Nephron progenitor cell (in vitro differentiated cells): ENCODE measurements at regions not wholly inside any gene's neighbourhood (a gene's known extent, or its start where the extent isn't known, plus 50 kb on each side); places are given as distances from the start of the nearest gene placed in this dataset.
"Not testable (repeated sequence)": the region's sequence is repeated elsewhere in the genome, so short reads cannot be mapped to it uniquely, and the experiment has no call there.

ENCODE experiments used
- DNase-seq: peaks from one replicate; pipeline ENCODE4 v3.0.0; 2021
- H3K27ac Mint-ChIP-seq: 2 replicates; pipeline ENCODE4 v1.8.0; 2021; ENCODE audit warnings: mild to moderate bottlenecking, moderate library complexity, mixed read lengths
- H3K27me3 Mint-ChIP-seq: 2 replicates; pipeline ENCODE4 v1.8.0; 2021; ENCODE audit warnings: mild to moderate bottlenecking, low read depth, mixed read lengths; ENCODE audit not compliant: poor library complexity
- H3K36me3 Mint-ChIP-seq: 2 replicates; pipeline ENCODE4 v1.8.0; 2021; ENCODE audit warnings: low read depth, mixed read lengths
- H3K4me1 Mint-ChIP-seq: 2 replicates; pipeline ENCODE4 v1.8.0; 2021; ENCODE audit warnings: mixed read lengths
- H3K4me3 Mint-ChIP-seq: 2 replicates; pipeline ENCODE4 v1.8.0; 2021; ENCODE audit warnings: mild to moderate bottlenecking, moderate library complexity, mixed read lengths
- H3K9me3 Mint-ChIP-seq: 2 replicates; pipeline ENCODE4 v1.8.0; 2021; ENCODE audit warnings: mild to moderate bottlenecking, moderate library complexity, mixed read lengths
- CTCF ChIP-seq: fragments of 200-600 bp; sonication (generic); IDR thresholded peaks from 2 replicates; pipeline ENCODE4 v1.5.0; 2021; ENCODE audit warnings: antibody characterized with exemption

- DNase-seq = no peak
- no peaks in the 10 kb centered on the region for H3K36me3 Mint-ChIP-seq
- no peak overlapping the region for H3K27ac Mint-ChIP-seq
- no peak overlapping the region for H3K4me3 Mint-ChIP-seq
- no peak for TF ChIP-seq CTCF
- H3K27me3 Mint-ChIP-seq = peaks cover 49% of the 10 kb centered on the region
- no peaks in the 10 kb centered on the region for H3K9me3 Mint-ChIP-seq
- H3K4me1 Mint-ChIP-seq = peaks cover 13% of the 10 kb centered on the region
Observed at GRCh38 chr4:26207631-26208030, 113.2 kb upstream of the RBPJ start.

GRCh38 chr4:26208237-26208994, 112.4 kb upstream of the RBPJ start:
- no peak for DNase-seq
- no peak for TF ChIP-seq CTCF
- Mint-ChIP-seq H3K4me3 (no peak overlapping the region), H3K27ac (no peak overlapping the region), H3K9me3 (no peaks in the 10 kb centered on the region), H3K27me3 (peaks cover 53% of the 10 kb centered on the region), H3K4me1 (peaks cover 13% of the 10 kb centered on the region), H3K36me3 (no peaks in the 10 kb centered on the region)

- H3K27me3 Mint-ChIP-seq = peaks cover 56% of the 10 kb centered on the region
- not testable (repeated sequence) for H3K36me3 Mint-ChIP-seq, H3K27ac Mint-ChIP-seq, DNase-seq, H3K9me3 Mint-ChIP-seq, H3K4me3 Mint-ChIP-seq
- peaks cover 13% of the 10 kb centered on the region for H3K4me1 Mint-ChIP-seq
Observed at GRCh38 chr4:26209378-26209777, 111.4 kb upstream of the RBPJ start.

- Mint-ChIP-seq H3K27ac (no peak overlapping the region), H3K36me3 (no peaks in the 10 kb centered on the region), H3K27me3 (peaks cover 65% of the 10 kb centered on the region), H3K4me1 (peaks cover 21% of the 10 kb centered on the region), H3K9me3 (no peaks in the 10 kb centered on the region), H3K4me3 (no peak overlapping the region)
- DNase-seq = no peak
- TF ChIP-seq CTCF = no peak
Observed at GRCh38 chr4:26212528-26212927, 108.3 kb upstream of the RBPJ start.

GRCh38 chr4:26213317-26213716, 107.5 kb upstream of the RBPJ start:
- TF ChIP-seq CTCF = no peak
- Mint-ChIP-seq H3K4me3 (no peak overlapping the region), H3K27ac (no peak overlapping the region), H3K27me3 (peaks cover 62% of the 10 kb centered on the region), H3K36me3 (no peaks in the 10 kb centered on the region), H3K9me3 (no peaks in the 10 kb centered on the region), H3K4me1 (peaks cover 29% of the 10 kb centered on the region)
- DNase-seq = no peak

- peaks cover 50% of the 10 kb centered on the region for H3K27me3 Mint-ChIP-seq
Observed at GRCh38 chr4:26214994-26215393, 105.8 kb upstream of the RBPJ start.

More at GRCh38 chr4:26214994-26215393, 105.8 kb upstream of the RBPJ start:
- no peak overlapping the region for H3K27ac Mint-ChIP-seq
- no peak overlapping the region for H3K4me3 Mint-ChIP-seq
- peaks cover 42% of the 10 kb centered on the region for H3K4me1 Mint-ChIP-seq
- DNase-seq = no peak
- H3K36me3 Mint-ChIP-seq = no peaks in the 10 kb centered on the region
- TF ChIP-seq CTCF = no peak
- H3K9me3 Mint-ChIP-seq = no peaks in the 10 kb centered on the region
